GM10266 (cell line): ENCODE measurements at regions not wholly inside any gene's neighbourhood (a gene's known extent, or its start where the extent isn't known, plus 50 kb on each side); places are given as distances from the start of the nearest gene placed in this dataset.
"Not testable (repeated sequence)": the region's sequence is repeated elsewhere in the genome, so short reads cannot be mapped to it uniquely, and the experiment has no call there.

Experiments
- DNase-seq: peaks from one replicate; pipeline ENCODE4 v3.0.0; 2012; ENCODE audit errors: extremely low spot score
- TF ChIP-seq, protein P1 (sequence below): IDR thresholded peaks from 2 replicates; pipeline ENCODE4 v1.5.1; 2012; ENCODE audit warnings: mild to moderate bottlenecking, low read depth; ENCODE audit not compliant: control insufficient read depth, insufficient read depth; ENCODE audit errors: missing control alignments

- DNase-seq: no peak
- TF ChIP-seq, protein P1, sequence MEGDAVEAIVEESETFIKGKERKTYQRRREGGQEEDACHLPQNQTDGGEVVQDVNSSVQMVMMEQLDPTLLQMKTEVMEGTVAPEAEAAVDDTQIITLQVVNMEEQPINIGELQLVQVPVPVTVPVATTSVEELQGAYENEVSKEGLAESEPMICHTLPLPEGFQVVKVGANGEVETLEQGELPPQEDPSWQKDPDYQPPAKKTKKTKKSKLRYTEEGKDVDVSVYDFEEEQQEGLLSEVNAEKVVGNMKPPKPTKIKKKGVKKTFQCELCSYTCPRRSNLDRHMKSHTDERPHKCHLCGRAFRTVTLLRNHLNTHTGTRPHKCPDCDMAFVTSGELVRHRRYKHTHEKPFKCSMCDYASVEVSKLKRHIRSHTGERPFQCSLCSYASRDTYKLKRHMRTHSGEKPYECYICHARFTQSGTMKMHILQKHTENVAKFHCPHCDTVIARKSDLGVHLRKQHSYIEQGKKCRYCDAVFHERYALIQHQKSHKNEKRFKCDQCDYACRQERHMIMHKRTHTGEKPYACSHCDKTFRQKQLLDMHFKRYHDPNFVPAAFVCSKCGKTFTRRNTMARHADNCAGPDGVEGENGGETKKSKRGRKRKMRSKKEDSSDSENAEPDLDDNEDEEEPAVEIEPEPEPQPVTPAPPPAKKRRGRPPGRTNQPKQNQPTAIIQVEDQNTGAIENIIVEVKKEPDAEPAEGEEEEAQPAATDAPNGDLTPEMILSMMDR: no peak
Measured at GRCh38 chr16:65816556-65816955, 549.9 kb upstream of the CDH5 start.

- no peak for DNase-seq
- TF ChIP-seq, protein P1: no peak
Measured at GRCh38 chr16:65815707-65816106, 550.8 kb upstream of the CDH5 start.

DNA sequence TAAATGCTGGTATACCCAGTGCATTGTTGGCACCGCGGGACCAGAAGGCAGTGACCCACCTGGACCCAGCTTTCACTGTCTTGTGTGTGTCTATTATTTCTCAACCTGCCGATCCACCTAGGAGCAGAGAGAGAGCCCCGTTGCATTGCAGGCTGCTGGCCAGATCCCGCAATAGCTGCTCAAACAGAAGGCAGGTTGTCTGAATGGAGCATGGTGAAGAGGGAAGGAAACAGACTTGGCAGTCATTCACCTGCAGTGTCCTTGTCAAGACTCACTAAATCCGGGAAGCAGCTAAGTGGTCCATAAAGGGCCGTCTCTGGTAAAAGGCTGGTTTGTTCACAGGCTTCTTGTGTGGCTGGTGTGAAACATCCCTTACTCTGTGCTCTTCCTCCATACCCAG, 552.6 kb upstream of the CDH5 start:
- not testable (repeated sequence) for DNase-seq

DNA sequence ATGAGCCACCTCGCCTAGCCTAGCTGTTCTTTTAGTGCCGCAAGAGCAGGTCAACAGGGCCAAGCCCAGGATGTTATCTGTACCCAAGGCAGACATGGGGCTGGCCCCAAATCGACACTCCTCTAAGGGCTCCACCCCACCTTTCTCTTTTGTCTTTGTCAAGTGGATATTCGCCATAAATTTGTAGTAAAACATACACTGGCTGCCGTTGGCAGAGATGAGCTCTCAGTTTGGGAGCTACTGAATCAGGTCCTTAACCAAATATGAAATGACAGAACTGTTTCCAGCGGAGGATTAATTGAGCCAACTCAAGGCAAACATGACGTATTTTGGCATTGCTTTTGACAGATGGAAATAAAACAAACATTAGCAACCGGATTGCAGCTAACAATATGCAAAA, 556.9 kb upstream of the CDH5 start:
- TF ChIP-seq, protein P1: no peak
- no peak for DNase-seq

DNA sequence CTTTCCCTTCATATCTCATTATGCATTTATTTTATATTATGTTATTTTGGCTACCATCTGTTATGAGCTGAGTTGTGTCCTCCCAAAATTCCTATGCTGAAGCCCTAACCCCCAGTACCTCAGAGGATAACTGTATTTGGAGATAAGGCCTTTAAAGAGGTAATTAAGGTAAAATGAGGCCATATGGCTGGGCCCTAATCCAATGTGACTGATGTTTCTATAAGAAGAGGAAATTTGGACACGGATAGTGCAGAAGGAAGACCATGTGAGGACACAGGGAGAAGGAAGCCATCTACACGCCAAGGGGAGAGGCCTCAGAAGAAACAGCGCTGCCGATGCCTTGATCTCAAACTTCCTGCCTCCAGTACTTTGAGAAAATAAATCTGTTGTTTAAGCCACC, 557.7 kb upstream of the CDH5 start:
- TF ChIP-seq, protein P1: no peak
- no peak for DNase-seq

DNA sequence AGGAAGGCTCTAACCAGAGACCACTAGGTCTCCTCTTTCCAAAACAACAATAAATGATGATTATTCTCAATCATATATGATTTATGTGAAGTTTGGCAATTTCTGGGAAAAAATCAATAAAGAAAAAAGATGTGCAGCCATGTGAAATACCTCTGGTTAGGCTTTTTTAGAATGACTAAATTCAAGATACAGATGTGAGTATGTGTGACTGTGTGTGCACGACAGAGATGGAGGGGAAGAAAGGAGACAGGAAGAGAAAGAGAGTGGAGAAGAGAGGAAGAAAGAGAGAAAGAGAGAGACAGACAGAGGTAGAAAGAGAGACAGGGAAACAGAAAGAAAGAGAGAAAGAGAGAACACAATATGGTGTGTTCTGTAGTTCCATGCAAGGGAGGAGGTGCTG, 558.6 kb upstream of the CDH5 start:
- no peak for DNase-seq
- TF ChIP-seq, protein P1: no peak

DNA sequence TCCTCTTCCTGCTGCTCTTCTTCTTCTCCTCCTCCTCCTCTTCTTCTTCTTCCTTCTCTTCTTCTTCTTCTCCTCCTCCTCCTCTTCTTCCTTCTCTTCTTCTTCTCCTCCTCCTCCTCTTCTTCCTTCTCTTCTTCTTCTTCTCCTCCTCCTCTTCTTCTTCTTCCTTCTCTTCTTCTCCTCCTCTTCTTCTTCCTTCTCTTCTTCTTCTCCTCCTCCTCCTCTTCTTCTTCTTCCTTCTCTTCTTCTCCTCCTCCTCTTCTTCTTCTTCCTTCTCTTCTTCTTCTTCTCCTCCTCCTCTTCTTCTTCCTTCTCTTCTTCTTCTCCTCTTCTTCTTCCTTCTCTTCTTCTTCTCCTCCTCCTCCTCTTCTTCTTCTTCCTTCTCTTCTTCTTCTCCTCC, 560.8 kb upstream of the CDH5 start:
- DNase-seq: not testable (repeated sequence)

- DNase-seq: no peak
- TF ChIP-seq, protein P1: no peak
Measured at GRCh38 chr16:65796481-65796880, 570.0 kb upstream of the CDH5 start.
